Mesenchymal stem cell (in vitro differentiated cells and primary cell): ENCODE measurements at regions not wholly inside any gene's neighbourhood (a gene's known extent, or its start where the extent isn't known, plus 50 kb on each side); places are given as distances from the start of the nearest gene placed in this dataset.

Experiments
- DNase-seq: peaks from one replicate; pipeline ENCODE4 v3.0.0-alpha.2; 2013
- H2AFZ ChIP-seq: one replicate; pipeline ENCODE4 v1.6.1; 2013; ENCODE audit warnings: low read depth, mild to moderate bottlenecking, control low read depth, inconsistent platforms, low read length, moderate library complexity
- H2AK5ac ChIP-seq: 2 replicates; pipeline ENCODE4 v1.6.1; 2013; ENCODE audit warnings: low read length, moderate library complexity, mild to moderate bottlenecking, inconsistent platforms; ENCODE audit not compliant: severe bottlenecking
- H2BK120ac ChIP-seq: one replicate; pipeline ENCODE4 v1.6.1; 2013; ENCODE audit warnings: low read depth, mild to moderate bottlenecking, inconsistent platforms, low read length, moderate library complexity
- H2BK12ac ChIP-seq, 2 experiments: one replicate each; pipeline ENCODE4 v1.6.1; 2013; ENCODE audit warnings: inconsistent platforms in 2 of 2, low read length in 2 of 2, mild to moderate bottlenecking in 2 of 2, moderate library complexity in 2 of 2, control low read depth in 1 of 2
- H2BK15ac ChIP-seq: one replicate; pipeline ENCODE4 v1.6.1; 2013; ENCODE audit warnings: mild to moderate bottlenecking, low read depth, inconsistent platforms; ENCODE audit not compliant: poor library complexity, severe bottlenecking
- H2BK5ac ChIP-seq: 2 replicates; pipeline ENCODE4 v1.6.1; 2013; ENCODE audit warnings: low read depth, mild to moderate bottlenecking, low read length, control low read depth, inconsistent platforms; ENCODE audit not compliant: poor library complexity, severe bottlenecking
- H3K14ac ChIP-seq, 2 experiments: one replicate each; pipeline ENCODE4 v1.6.1; 2013; ENCODE audit warnings: inconsistent platforms in 2 of 2, low read length in 2 of 2, control low read depth in 1 of 2, mild to moderate bottlenecking in 1 of 2, moderate library complexity in 1 of 2
- H3K18ac ChIP-seq, 2 experiments: one replicate each; pipeline ENCODE4 v1.6.1; 2013; ENCODE audit warnings: inconsistent platforms in 2 of 2, low read length in 2 of 2, control low read depth in 1 of 2, low read depth in 1 of 2, mild to moderate bottlenecking in 1 of 2
- H3K23ac ChIP-seq, 2 experiments: one replicate each; pipeline ENCODE4 v1.6.1; 2013; ENCODE audit warnings: inconsistent platforms in 2 of 2, low read length in 2 of 2, mild to moderate bottlenecking in 2 of 2, moderate library complexity in 2 of 2, control low read depth in 1 of 2
- H3K27ac ChIP-seq: 2 replicates; pipeline ENCODE4 v1.5.1; 2013; ENCODE audit warnings: mild to moderate bottlenecking, moderate library complexity, low read length, control low read depth, inconsistent platforms; ENCODE audit not compliant: poor library complexity, severe bottlenecking
- H3K27me3 ChIP-seq, 2 experiments: 2 replicates each; pipeline versions ENCODE4 v1.6.1 to v1.7.0; 2013; ENCODE audit warnings: low read length in 2 of 2, mild to moderate bottlenecking in 2 of 2, moderate library complexity in 2 of 2, control low read depth in 1 of 2, inconsistent platforms in 1 of 2; ENCODE audit not compliant: control insufficient read depth in 1 of 2, insufficient read depth in 1 of 2
- H3K36me3 ChIP-seq, 2 experiments: 2 replicates each; pipeline versions ENCODE4 v1.6.1 to v1.7.0; 2013; ENCODE audit warnings: low read length in 2 of 2, control low read depth in 1 of 2, inconsistent platforms in 1 of 2, low read depth in 1 of 2, mild to moderate bottlenecking in 1 of 2; ENCODE audit not compliant: insufficient read depth in 2 of 2, control insufficient read depth in 1 of 2
- H3K4ac ChIP-seq, 2 experiments: one replicate each; pipeline ENCODE4 v1.6.1; 2013; ENCODE audit warnings: inconsistent platforms in 2 of 2, low read length in 2 of 2, mild to moderate bottlenecking in 2 of 2, moderate library complexity in 2 of 2, control low read depth in 1 of 2, low read depth in 1 of 2
- H3K4me1 ChIP-seq: 2 replicates; pipeline ENCODE4 v1.6.1; 2013; ENCODE audit warnings: low read depth, low read length, control low read depth; ENCODE audit not compliant: control insufficient read depth, insufficient read depth
- H3K4me2 ChIP-seq: 2 replicates; pipeline ENCODE4 v1.6.1; 2013; ENCODE audit warnings: low read length, mild to moderate bottlenecking, inconsistent platforms; ENCODE audit not compliant: poor library complexity, severe bottlenecking
- H3K4me3 ChIP-seq, 2 experiments: 2 replicates each; pipeline versions ENCODE4 v1.5.1 to v1.7.0; 2013; ENCODE audit warnings: low read length in 2 of 2, mild to moderate bottlenecking in 2 of 2, control low read depth in 1 of 2, low read depth in 1 of 2; ENCODE audit not compliant: insufficient read depth in 1 of 2
- H3K79me1 ChIP-seq: replicated peaks from 2 replicates; pipeline ENCODE4 v1.6.1; 2013; ENCODE audit warnings: mild to moderate bottlenecking, control low read depth, low read length, inconsistent platforms; ENCODE audit not compliant: poor library complexity, severe bottlenecking
- H3K9ac ChIP-seq: 2 replicates; pipeline ENCODE4 v1.7.0; 2013; ENCODE audit warnings: mild to moderate bottlenecking, low read length, moderate library complexity
- H3K9me3 ChIP-seq: 2 replicates; pipeline ENCODE4 v1.7.0; 2013; ENCODE audit warnings: mild to moderate bottlenecking, low read length; ENCODE audit not compliant: control insufficient read depth
- H4K8ac ChIP-seq: one replicate; pipeline ENCODE4 v1.6.1; 2013; ENCODE audit warnings: inconsistent platforms, mild to moderate bottlenecking, low read length, moderate library complexity
- H4K91ac ChIP-seq: one replicate; pipeline ENCODE4 v1.6.1; 2013; ENCODE audit warnings: mild to moderate bottlenecking, low read length, inconsistent platforms
- WGBS: methylation state at CpG from one replicate; pipeline ENCODE4 v1.1.7; 2013; ENCODE audit warnings: mixed read lengths; 5-methylcytosine and 5-hydroxymethylcytosine counted together

- no peak overlapping the region for H2BK120ac ChIP-seq
- H2BK5ac ChIP-seq, result no peak overlapping the region
- no peak overlapping the region for H4K91ac ChIP-seq
- no peaks in the 10 kb centered on the region for H3K4me1 ChIP-seq
- no peak overlapping the region for H2AK5ac ChIP-seq
- no peak overlapping the region for H3K14ac ChIP-seq
- H3K9me3 ChIP-seq, result no peaks in the 10 kb centered on the region
- H2AFZ ChIP-seq, result no peak overlapping the region
- H4K8ac ChIP-seq, result no peak overlapping the region
- H3K18ac ChIP-seq, result no peak overlapping the region
- H3K9ac ChIP-seq, result peak overlapping the region; percentile 57
- H3K4ac ChIP-seq, result no peak overlapping the region
- no peak overlapping the region for H2BK15ac ChIP-seq
- 81% methylated on average over 2 of the region's 3 CpGs for WGBS
- H3K23ac ChIP-seq, result no peak overlapping the region
- no peaks in the 10 kb centered on the region for H3K27me3 ChIP-seq
- no peak overlapping the region for H2BK12ac ChIP-seq
- DNase-seq, result peak; percentile 4
- H3K27ac ChIP-seq, result no peak overlapping the region
- H3K4me2 ChIP-seq, result no peak overlapping the region
- no peaks in the 10 kb centered on the region for H3K79me1 ChIP-seq
- no peaks in the 10 kb centered on the region for H3K36me3 ChIP-seq
- no peak overlapping the region for H3K4me3 ChIP-seq
These were observed 230.8 kb downstream of the POU4F1 start for GRCh38 chr13:78372581-78372980.

- H3K27me3 ChIP-seq, result no peaks in the 10 kb centered on the region
- no peak overlapping the region for H3K14ac ChIP-seq
- no peaks in the 10 kb centered on the region for H3K4me1 ChIP-seq
- no peak overlapping the region for H2AFZ ChIP-seq
- no peaks in the 10 kb centered on the region for H3K79me1 ChIP-seq
- no peak overlapping the region for H2BK15ac ChIP-seq
- H3K23ac ChIP-seq, result no peak overlapping the region
- DNase-seq, result no peak
- H4K8ac ChIP-seq, result no peak overlapping the region
- no peak overlapping the region for H2BK5ac ChIP-seq
- no peak overlapping the region for H3K4ac ChIP-seq
- no peak overlapping the region for H3K4me2 ChIP-seq
- H4K91ac ChIP-seq, result no peak overlapping the region
- H3K9ac ChIP-seq, result no peak overlapping the region
- H3K18ac ChIP-seq, result no peak overlapping the region
- no peak overlapping the region for H2AK5ac ChIP-seq
- no peaks in the 10 kb centered on the region for H3K36me3 ChIP-seq
- H2BK120ac ChIP-seq, result no peak overlapping the region
- H2BK12ac ChIP-seq, result no peak overlapping the region
- no peaks in the 10 kb centered on the region for H3K9me3 ChIP-seq
- H3K4me3 ChIP-seq, result no peak overlapping the region
- WGBS, result 49% methylated on average over 2 of the region's 2 CpGs
- no peak overlapping the region for H3K27ac ChIP-seq
These were observed 233.1 kb downstream of the POU4F1 start for GRCh38 chr13:78370231-78370630.

GRCh38 chr13:78364711-78365110, 238.6 kb downstream of the POU4F1 start:
- no peak overlapping the region for H2BK120ac ChIP-seq
- H2BK12ac ChIP-seq, result no peak overlapping the region
- H3K4me1 ChIP-seq, result no peaks in the 10 kb centered on the region
- no peak overlapping the region for H3K4ac ChIP-seq
- no peak overlapping the region for H4K91ac ChIP-seq
- H3K14ac ChIP-seq, result no peak overlapping the region
- 48% methylated on average over 3 of the region's 5 CpGs for WGBS
- H3K79me1 ChIP-seq, result no peaks in the 10 kb centered on the region
- no peak overlapping the region for H3K9ac ChIP-seq
- no peak overlapping the region for H3K4me3 ChIP-seq
- no peaks in the 10 kb centered on the region for H3K9me3 ChIP-seq
- no peak overlapping the region for H3K23ac ChIP-seq
- H4K8ac ChIP-seq, result no peak overlapping the region
- no peak overlapping the region for H2AFZ ChIP-seq
- H2AK5ac ChIP-seq, result no peak overlapping the region
- H2BK5ac ChIP-seq, result no peak overlapping the region
- H3K18ac ChIP-seq, result no peak overlapping the region
- H3K4me2 ChIP-seq, result no peak overlapping the region
- no peak overlapping the region for H2BK15ac ChIP-seq
- no peak overlapping the region for H3K27ac ChIP-seq
- H3K36me3 ChIP-seq, result no peaks in the 10 kb centered on the region
- no peaks in the 10 kb centered on the region for H3K27me3 ChIP-seq
- no peak for DNase-seq

GRCh38 chr13:78341032-78341431, 262.3 kb downstream of the POU4F1 start:
- Histone ChIP-seq H3K23ac (no peak overlapping the region), H3K4me2 (no peak overlapping the region), H3K4me3 (no peak overlapping the region), H3K4me1 (no peaks in the 10 kb centered on the region), H2AFZ (no peak overlapping the region), H3K18ac (no peak overlapping the region), H4K8ac (no peak overlapping the region), H3K14ac (no peak overlapping the region), H3K4ac (no peak overlapping the region), H3K9ac (no peak overlapping the region), H4K91ac (no peak overlapping the region), H3K79me1 (no peaks in the 10 kb centered on the region), H2BK15ac (no peak overlapping the region), H3K9me3 (no peaks in the 10 kb centered on the region), H2AK5ac (no peak overlapping the region), H3K27me3 (no peaks in the 10 kb centered on the region), H3K36me3 (no peaks in the 10 kb centered on the region), H2BK120ac (no peak overlapping the region), H2BK12ac (no peak overlapping the region), H2BK5ac (no peak overlapping the region), H3K27ac (no peak overlapping the region)
- 44% methylated on average over 2 of the region's 2 CpGs for WGBS
- DNase-seq, result no peak
